GM18858 (cell line): ENCODE measurements at regions not wholly inside any gene's neighbourhood (a gene's known extent, or its start where the extent isn't known, plus 50 kb on each side); places are given as distances from the start of the nearest gene placed in this dataset.
"Not testable (repeated sequence)": the region's sequence is repeated elsewhere in the genome, so short reads cannot be mapped to it uniquely, and the experiment has no call there.

Experiments
- ATAC-seq: cut with Tn5 transposase; IDR thresholded peaks from one replicate; pipeline ENCODE4 v1.9.1; 2021; ENCODE audit not compliant: unreplicated experiment

DNA sequence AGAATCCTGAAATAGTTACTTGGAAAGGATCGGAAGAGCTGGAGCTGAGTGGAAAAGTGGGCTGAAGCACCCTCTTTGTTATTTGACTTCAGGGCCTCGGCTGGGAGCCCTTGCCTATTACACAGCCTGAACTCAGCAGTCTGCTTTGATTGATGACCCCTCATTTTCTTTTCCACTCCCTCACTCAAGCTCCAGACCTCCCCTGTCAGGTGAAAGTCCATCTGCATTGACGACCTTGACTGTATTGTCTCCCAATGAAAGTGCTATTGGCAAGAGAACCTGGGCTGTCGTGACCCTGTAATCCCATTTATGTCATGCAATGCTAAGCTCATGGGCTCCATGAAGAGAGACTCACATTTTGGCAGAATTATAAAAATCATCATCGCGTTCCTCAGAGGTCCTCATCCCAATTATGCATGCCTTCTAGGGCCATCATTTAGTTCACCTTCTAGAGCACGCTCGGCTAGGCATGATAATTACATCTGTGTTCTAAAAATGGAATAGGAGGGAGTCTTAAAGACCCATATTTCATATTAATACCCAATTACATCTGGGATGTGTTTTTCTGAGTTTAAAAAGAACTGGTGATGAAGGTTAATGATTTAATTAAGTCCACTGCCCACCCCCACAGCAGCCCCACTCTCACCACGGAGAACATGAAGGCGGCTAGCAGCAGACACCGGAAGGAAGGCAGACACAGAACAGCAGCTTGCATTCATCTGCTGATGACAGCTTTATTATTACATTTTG, 472.5 kb downstream of the PID1 start:
- no peak for ATAC-seq

DNA sequence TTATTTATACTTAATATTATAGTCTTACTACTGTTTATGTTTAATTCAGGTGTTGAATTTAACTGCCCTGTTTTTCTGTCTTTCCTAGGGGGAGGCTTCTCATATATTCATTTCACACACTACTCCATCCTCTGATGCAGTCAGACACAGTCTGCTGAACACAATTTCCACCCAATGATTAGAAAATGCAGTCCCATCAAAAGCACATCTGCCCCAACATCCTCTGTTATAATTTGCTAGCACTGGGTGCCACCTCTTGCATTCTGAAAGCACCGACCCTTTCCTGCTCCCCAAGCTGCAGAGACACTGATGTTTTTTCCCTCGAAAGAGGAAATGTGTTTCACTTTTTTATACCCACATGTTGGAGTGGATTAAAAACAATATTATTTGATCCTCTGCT, 474.7 kb downstream of the PID1 start:
- ATAC-seq = no peak

DNA sequence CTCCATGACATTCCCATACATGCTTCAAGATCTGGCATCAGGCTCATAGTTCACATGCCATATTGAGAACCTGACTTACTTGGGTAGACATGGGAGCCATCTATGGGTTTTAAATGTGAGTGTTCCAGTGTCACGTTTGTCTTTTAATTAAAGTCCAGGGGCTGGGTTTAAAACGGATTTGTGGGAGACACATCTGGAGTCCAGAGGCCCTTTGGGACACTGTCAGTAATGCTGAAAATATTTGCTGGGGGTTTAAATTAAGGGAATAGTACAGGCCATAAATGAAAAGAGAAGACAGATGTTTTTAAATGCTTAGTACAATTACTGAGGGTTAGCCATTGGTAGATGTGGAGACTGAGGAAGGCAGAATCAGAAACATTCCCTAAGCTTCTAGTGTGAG, 478.0 kb downstream of the PID1 start:
- no peak for ATAC-seq

DNA sequence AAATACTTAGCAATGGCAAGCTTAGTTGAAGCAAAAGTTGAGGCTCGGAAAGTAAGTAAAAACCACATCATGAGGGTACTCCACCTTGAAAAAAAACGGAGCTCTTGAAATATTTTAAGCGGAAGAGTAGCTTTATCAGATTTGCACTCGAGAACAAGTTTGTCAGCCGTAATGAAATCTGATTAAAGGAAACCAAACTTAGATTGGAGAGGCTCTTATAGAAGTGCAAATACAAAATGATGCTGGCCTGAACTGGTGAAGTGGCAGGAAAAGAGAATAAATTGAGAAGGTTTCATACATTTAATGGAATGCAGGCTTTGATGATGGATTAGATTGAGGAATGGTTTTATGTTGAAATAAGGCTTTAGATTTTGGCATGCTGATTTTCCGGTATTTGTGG, 484.2 kb downstream of the PID1 start:
- ATAC-seq = no peak

DNA sequence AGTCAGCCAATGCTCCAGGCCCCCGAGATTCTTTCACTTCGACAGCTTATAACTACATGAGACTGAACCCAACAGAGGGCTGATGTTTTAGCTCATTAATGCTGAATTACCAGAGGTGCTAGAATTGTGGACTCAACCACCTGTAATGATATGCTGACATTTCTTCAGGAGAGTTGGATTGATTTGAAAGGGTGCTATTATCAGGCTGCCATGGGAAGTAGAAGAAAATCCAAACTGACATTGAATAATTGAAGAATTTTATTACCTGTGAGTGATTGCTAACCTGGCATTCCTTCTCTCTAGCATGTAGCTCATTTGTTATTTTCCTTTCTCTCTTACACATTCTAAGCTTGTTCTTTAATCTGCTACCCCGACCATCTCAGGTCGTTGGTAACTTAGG, 488.8 kb downstream of the PID1 start:
- no peak for ATAC-seq

DNA sequence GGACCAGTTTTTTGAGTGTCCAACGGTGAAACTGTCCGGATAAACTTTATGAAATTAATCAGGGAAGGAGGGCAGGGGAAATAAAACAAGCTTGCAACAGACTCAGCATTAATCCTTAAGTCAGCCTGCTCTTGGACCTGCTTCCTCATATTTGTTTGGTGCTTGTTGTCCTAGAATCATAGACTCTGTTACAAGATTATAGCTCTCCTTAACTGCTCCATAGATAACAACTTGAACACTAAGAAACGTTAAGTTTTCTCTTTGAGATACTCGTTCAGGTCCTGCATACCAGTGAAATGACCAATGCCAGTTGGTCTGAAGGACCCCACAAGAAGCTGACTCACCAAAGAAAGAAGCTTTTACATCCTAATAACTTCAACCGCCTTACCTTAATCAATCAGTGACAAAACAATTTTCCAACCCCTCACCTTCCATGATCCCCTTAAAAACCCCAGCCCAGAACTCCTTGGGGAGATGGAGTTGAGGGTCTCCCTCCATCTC, 493.2 kb downstream of the PID1 start:
- ATAC-seq = no peak

DNA sequence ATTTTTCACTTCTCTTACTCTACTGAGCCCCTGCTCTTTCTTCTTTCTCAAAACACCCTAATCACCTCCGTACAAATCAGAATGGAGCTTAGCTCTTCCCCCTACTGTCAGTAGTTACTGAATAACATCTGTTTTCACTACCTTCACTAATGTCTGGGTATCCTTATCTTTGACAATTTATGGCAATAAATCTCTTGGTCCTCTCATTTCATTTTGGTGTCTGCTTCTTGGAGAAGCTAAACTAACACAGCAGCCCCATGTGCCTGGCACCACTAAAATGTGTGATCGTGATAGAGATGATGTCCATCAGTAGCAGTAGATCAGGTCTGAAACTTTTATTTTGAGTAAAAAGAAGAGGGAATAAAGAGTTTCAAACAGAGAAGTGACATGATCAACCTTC, 496.5 kb downstream of the PID1 start:
- ATAC-seq = no peak

DNA sequence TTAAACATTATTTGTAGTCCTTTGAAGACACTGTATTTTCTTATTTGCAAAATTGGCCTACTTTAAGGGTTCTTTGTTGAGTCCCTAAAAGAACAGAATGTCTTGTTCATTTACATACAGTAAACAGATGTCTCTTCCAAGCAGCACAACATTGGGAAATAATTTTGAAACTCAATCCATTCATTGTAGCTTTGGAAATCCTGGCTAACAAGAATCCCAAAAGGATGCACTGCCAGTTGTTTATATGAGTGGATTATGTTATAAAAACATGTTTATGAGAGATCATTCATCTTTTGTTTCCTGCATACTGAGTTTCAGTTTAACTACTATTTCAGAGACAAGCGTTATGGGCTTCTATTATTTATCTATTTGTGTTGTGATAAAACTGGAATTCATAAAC, 499.3 kb downstream of the PID1 start:
- ATAC-seq = no peak

DNA sequence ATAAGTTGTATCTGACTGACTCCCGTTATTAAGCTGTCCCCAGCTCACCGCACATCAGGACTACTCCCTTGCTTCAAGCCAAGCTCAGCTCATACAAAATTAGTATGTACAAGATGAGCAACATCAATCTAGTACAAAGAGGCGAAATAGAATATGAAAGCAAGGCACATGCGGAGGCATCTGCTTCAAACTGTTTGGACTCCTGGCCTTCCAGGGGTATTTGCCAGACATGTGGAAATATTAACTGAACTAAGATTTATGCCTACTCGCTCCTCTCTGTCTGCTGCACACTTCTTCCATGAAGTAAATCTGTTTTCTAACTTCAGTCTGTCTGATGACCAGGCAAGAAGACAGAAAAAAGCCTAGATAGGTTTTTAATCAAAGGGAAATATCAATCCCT, 499.8 kb downstream of the PID1 start:
- no peak for ATAC-seq

DNA sequence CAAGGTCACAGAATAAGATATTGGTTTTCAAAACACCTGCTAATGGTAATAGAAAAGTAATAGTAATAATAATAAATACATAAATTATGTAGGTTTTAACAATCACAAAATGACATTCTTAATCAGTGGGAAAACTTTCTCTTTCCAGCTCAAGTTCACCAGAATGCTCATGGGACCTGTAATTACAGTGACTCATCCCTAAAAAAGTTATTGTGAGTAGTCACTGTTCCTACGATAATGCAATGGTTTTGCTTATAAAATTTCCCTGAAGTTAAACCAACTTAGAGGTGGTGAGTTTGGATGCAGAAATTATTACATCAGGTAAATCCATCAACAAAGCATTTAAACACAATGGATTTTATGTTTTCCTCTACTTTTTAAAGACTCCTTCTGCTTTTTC, 502.3 kb downstream of the PID1 start:
- no peak for ATAC-seq

DNA sequence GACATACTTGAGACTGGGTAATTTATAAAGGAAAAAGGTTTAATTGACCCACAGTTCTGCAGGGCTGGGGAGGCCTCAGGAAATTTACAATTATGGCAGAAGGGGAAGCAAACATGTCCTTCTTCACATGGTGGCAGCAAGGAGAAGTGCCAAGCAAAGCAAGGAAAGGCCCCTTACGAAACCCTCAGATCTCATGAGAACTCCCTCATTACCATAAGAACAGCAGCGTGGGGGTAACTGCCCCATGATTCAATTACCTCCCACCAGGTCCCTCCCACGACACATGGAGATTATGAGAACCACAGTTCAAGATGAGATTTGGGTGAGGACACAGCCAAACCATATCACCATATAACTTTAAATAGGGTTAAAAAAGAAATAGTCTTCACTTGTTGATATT, 502.9 kb downstream of the PID1 start:
- not testable (repeated sequence) for ATAC-seq

DNA sequence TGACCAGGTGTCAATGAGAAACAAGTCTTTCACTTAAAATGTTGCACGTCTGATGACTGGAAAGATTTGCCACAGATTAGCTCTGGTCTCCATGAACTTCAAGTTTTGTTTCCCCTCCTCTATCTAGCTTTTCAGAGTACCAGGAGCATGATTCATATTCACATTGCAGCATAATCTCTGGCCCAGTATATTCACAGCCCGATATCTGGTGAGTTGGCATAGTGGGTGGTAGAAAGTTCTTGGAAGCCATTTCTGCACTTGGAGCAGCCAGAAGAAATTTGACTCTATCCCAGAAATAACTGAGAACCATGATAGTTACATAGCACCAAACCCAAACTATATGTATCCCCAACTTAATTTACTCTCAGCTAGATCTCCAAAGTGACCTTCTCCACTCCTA, 503.9 kb downstream of the PID1 start:
- no peak for ATAC-seq

DNA sequence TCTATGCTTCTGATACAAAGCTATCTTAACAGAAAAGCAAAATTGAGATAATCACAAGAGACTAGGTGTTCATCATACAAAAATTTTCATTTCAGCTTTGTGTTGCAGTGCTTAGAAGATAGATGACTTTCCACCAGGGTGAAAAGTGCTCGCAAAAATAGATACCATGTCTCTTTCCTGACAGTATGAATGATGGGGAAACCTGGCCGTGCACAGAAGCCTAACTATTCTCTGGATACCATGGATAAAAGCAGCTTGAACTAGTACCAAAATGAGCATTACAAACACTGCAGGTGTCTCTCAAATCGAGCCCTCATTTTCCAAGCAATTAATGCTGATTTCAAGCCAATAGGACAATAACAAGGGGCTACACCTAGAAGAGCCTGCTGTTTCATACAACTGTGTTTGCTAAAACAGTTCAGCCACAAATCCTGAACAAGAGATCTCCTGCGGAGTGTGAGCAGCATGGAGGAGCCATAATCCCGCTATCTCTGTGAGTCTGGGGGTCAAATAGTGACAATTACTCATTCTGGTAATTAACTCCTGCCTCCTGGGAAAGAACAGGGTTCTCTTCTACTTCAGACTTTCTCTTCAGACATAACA, 507.6 kb downstream of the PID1 start:
- no peak for ATAC-seq

DNA sequence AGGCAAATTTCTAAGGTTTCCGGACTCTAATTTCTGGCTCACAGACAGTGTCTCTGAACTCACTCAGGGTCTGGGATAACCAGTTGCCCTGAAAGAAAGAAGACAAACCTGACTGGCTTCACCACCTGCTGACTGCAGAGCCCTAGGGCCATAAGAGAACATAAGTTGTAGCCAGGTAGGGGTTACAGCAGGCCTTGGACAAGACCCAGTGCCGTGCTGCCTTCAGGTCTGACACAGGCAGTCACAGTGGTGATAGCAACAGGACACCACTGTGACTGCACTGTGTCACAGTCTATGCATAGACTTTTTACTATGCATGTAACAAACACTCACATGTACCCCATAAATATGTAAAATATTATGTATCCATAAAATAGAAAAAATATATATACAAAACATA, 508.5 kb downstream of the PID1 start:
- no peak for ATAC-seq

DNA sequence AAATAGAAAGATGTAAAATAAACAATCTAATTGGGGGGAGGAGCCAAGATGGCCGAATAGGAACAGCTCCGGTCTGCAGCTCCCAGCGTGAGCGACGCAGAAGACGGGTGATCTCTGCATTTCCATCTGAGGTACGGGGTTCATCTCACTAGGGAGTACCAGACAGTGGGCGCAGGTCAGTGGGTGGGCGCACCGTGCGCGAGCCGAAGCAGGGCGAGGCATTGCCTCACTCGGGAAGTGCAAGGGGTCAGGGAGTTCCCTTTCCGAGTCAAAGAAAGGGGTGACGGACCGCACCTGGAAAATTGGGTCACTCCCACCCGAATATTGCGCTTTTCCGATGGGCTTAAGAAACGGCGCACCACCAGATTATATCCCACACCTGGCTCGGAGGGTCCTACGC, 515.4 kb downstream of the PID1 start:
- not testable (repeated sequence) for ATAC-seq

DNA sequence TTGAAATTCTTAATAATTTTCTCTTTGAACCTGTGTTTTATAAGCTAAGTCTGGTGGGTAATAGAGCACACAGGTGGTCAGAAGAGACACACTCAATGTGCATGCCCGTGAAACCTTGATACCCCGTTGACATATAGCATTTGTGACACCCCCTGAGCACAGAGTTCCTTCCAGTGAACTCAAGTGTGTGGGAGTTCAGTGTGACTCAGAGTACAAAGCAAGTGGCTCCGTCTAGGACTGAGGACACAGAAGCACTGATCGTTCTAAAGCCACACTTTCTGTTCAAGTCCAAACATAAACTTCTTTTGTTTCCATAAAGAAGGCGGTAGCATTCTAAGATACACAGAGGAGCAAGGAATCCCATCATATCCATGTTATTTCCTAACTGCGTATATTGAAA, 523.6 kb downstream of the PID1 start:
- no peak for ATAC-seq

DNA sequence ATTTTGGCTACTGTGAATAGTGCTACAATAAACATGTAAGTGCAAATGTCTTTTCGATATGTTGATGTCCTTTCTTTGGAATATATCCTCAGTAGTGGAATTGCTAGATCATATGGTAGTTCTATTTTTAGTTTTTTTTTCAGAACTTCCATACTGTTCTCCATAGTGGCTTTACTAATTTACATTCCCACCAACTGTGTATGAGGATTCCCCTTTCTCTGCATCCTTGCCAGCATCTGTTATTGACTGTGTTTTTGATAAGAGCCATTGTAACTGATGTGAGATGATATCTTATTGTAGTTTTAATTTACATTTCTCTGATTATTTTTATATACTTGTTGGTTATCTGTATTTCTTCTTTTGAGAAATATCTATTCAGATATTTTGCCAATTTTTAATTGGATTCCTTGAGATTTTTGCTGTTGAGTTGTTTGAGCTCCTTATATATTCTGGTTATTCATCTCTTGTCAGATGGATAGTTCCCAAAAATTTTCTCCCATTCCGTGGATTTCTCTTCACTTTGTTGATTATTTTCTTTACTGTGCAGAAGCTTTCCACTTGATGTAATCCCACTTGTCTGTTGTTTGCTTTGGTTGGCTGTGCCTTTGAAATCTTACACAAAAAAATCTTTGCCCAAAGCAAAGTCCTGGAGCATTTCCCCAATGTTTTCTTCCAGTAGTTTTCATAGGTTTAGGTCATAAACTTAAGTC, 532.3 kb downstream of the PID1 start:
- ATAC-seq = no peak

DNA sequence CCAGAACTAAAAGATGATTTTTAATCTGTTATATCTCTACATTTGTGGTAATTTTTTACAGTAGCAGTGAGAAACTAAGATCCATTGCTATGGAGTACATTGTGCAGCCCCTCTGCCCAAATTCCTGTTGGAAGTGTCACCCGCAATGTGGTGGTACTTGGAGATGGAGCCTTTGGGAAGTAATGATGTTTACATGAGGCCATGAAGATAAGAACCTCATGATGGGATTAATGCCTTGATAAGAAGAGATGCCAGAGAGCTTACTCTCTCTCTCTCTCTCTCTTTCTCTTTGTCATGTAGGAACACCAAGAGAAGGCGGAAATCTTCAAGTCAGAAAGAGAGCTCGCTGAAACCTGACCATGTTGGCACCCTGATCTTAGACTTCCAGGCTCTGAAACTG, 535.4 kb downstream of the PID1 start:
- no peak for ATAC-seq

DNA sequence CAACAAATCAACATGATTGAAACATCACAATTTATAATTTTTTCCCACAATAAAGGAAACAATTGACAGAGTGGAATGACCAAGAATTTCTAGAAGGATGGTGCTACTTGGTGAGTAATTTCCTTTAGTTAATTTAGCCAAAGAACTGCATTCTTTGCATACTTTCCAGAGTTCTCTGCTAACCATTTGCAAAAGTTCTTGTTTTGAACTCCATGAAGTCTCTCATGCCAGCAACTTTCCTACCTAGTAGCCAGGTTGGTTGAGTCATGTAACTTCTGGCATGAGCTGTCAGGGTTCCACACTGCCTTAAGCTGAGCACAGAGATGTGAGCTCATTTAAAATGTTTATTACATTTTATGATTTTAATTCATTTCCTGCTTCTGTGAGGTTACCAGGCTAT, 539.6 kb downstream of the PID1 start:
- ATAC-seq = no peak

DNA sequence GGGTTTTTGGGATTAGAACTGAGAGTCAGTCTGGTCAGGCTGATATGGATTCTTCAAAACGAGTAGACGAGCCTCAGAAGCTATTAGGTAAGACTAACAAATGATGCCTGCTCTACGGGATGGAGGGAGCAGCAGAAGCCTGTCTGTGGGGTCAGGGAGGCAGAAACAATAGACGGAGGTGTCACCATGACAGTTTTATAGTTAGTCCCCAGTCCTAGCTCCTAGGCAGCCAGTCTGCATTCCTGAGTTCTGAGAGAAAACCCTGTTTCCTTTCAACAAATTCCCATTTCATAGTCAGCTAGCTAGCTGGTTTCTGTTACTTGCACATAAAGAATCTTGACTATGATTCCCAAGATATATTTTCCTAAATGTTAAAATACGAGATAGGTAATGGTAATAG, 542.1 kb downstream of the PID1 start:
- no peak for ATAC-seq

DNA sequence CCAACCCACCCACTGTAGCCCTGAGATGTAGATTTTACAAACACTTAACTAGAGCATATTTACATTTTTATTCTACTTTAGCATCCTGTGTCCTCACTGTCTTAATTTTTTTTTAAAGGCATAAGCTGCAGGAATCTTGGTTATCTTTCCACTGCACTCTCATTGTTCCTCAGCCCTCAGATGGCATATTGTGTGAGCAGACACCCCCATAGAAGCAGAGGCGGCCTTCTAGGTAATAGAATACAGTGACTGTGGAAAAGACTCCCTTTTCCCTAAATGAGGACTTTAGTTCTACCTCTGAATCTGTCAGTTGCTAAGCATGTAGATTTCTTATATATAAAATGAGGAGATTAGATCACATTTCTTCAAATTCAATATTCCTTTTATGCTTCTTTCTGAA, 543.5 kb upstream of the SPHKAP start:
- ATAC-seq = no peak

DNA sequence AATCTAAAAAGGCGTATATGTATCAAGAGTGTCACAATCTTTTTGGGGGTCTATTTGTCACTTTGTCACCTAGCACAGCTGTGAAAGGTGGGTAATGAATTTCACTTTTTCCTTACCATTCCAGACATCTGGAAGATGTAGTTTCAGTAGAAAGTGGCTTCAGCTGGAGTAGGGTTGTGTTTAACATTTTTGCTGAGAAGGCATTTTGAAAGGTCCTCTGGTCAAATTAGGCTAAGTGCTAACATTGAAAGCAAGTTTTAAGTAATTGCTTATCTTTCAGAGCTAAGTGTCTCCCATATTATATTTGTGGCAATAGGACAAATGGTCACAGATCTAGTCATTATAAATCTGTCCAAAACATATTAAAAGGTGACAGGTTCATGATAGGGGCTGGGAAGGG, 542.1 kb upstream of the SPHKAP start:
- ATAC-seq = no peak
